ENCODE measurements at regions not wholly inside any gene's neighbourhood (a gene's known extent, or its start where the extent isn't known, plus 50 kb on each side); places are given as distances from the start of the nearest gene placed in this dataset.

DNA sequence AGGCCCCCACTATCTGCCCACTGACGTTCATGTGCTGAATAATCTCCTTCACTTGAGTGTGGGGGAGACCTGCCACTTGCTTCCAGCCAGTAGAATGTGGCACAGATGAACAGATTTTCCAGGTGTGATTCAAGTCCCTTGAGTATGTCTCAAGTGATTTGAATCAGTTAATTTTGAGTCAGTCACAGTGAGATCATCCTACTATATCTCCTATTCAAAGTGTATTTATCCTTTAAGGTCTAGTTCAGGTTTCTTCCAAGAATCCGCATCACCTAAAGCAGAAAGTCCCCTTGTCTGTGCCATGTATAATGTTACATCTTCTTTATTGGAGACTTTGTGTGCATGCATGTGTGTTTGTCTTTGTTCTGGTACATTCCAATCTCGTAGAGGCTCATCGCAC lies 208.3 kb upstream of the DAB2 start:
- H2AK5ac ChIP-seq (ENCODE audit: insufficient read length, low read length): no peak overlapping the region
- H2BK15ac ChIP-seq (ENCODE audit: low read depth, low read length): no peak overlapping the region
- H3K23ac ChIP-seq (ENCODE audit: insufficient read length, low read depth, low read length): no peak overlapping the region
- DNase-seq: no peak
- no peaks in the 10 kb centered on the region for H3K23me2 ChIP-seq (ENCODE audit: insufficient read length, low read depth, low read length, poor library complexity, severe bottlenecking)
- H3K9me3 ChIP-seq (ENCODE audit: control insufficient read depth, low read depth, low read length): no peaks in the 10 kb centered on the region
- H3T11ph ChIP-seq (ENCODE audit: low read length): no peak overlapping the region
- no peaks in the 10 kb centered on the region for H4K20me1 ChIP-seq (ENCODE audit: control insufficient read depth, insufficient read depth, insufficient read length)
- H3K79me1 ChIP-seq (ENCODE audit: insufficient read depth, low read depth, low read length, poor library complexity, severe bottlenecking): no peaks in the 10 kb centered on the region
- H3K4me3 Mint-ChIP-seq: no peak overlapping the region
- H3K9me3 Mint-ChIP-seq: no peaks in the 10 kb centered on the region
- H3K36me3 Mint-ChIP-seq (ENCODE audit: insufficient read depth in 1 of 3, low read depth in 3 of 3): no peaks in the 10 kb centered on the region
- H2AFZ ChIP-seq (ENCODE audit: low read length): no peak overlapping the region
- H3K18ac ChIP-seq (ENCODE audit: insufficient read length, low read depth, low read length): no peak overlapping the region
- no peak overlapping the region for H3K14ac ChIP-seq (ENCODE audit: insufficient read depth, low read length)
- no CpG with 5 or more reads among the region's 4 CpGs for WGBS (ENCODE audit: extremely low coverage, insufficient read length, low lambda C conversion rate)
- H3K27ac Mint-ChIP-seq: no peak overlapping the region
- no peaks in the 10 kb centered on the region for H3K27me3 ChIP-seq (ENCODE audit: insufficient read depth, low read length)
- H3K4me2 ChIP-seq (ENCODE audit: insufficient read depth, insufficient read length, low read length): no peak overlapping the region
- no peak overlapping the region for H3K4ac ChIP-seq (ENCODE audit: low read depth, low read length)
- no peaks in the 10 kb centered on the region for H3K4me1 Mint-ChIP-seq
- H4K8ac ChIP-seq (replicated peaks; ENCODE audit: insufficient read length, low read depth, low read length): no peak overlapping the region
- no peak overlapping the region for H4K5ac ChIP-seq (ENCODE audit: insufficient read length, low read depth, low read length)
- H3K56ac ChIP-seq (ENCODE audit: insufficient read length, low read depth, low read length): no peak overlapping the region
- no peak overlapping the region for H2BK5ac ChIP-seq (ENCODE audit: insufficient read length, low read length)
- H3K79me2 ChIP-seq (ENCODE audit: insufficient read depth, low read length): no peaks in the 10 kb centered on the region
- H3K9ac ChIP-seq (ENCODE audit: extremely low read depth, insufficient read length, low read length): no peak overlapping the region
- TF ChIP-seq, protein P1, sequence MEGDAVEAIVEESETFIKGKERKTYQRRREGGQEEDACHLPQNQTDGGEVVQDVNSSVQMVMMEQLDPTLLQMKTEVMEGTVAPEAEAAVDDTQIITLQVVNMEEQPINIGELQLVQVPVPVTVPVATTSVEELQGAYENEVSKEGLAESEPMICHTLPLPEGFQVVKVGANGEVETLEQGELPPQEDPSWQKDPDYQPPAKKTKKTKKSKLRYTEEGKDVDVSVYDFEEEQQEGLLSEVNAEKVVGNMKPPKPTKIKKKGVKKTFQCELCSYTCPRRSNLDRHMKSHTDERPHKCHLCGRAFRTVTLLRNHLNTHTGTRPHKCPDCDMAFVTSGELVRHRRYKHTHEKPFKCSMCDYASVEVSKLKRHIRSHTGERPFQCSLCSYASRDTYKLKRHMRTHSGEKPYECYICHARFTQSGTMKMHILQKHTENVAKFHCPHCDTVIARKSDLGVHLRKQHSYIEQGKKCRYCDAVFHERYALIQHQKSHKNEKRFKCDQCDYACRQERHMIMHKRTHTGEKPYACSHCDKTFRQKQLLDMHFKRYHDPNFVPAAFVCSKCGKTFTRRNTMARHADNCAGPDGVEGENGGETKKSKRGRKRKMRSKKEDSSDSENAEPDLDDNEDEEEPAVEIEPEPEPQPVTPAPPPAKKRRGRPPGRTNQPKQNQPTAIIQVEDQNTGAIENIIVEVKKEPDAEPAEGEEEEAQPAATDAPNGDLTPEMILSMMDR (conservative IDR thresholded peaks at IDR 0.05): no peak
- no peak overlapping the region for H4K91ac ChIP-seq (ENCODE audit: insufficient read length, low read depth, low read length)
- H2BK120ac ChIP-seq (ENCODE audit: low read depth, low read length, poor library complexity, severe bottlenecking): no peak overlapping the region
- H3K4me1 ChIP-seq (ENCODE audit: insufficient read depth, low read length): no peaks in the 10 kb centered on the region
- no peak overlapping the region for H2BK20ac ChIP-seq (ENCODE audit: low read depth, low read length, poor library complexity, severe bottlenecking)
- no peak overlapping the region for H2BK12ac ChIP-seq (ENCODE audit: insufficient read length, low read depth, low read length)
- H3K27ac ChIP-seq (ENCODE audit: insufficient read length, low read depth, low read length): no peak overlapping the region
- no peaks in the 10 kb centered on the region; the same call in 1 of the 2 replicates for H3K27me3 Mint-ChIP-seq (ENCODE audit: low read depth)

Measured in H9 (cell line).